H1 (cell line): ENCODE measurements at regions not wholly inside any gene's neighbourhood (a gene's known extent, or its start where the extent isn't known, plus 50 kb on each side); places are given as distances from the start of the nearest gene placed in this dataset.

Experiments
- CTCF ChIA-PET: fragments of 300-600 bp; sonication (Branson Sonifier 250); formaldehyde crosslinking; loops from one replicate; lab custom pipeline; 2021; ENCODE audit not compliant: partially characterized antibody; lab: Charles Lee
- POLR2A ChIA-PET: fragments of 300-600 bp; sonication (Branson Sonifier 250); formaldehyde crosslinking; loops from one replicate; lab custom pipeline; 2021; ENCODE audit warnings: inconsistent platforms; ENCODE audit not compliant: partially characterized antibody; lab: Charles Lee
- DNase-seq, 2 experiments: peaks; one replicate each; pipeline versions ENCODE4 v3.0.0 to v3.0.0-alpha.2; 2010 to 2022; ENCODE audit warnings: low spot score in 2 of 2, low read depth in 1 of 2, mixed read lengths in 1 of 2
- FAIRE-seq: peaks from 2 replicates; lab custom pipeline; 2011; peaks lifted over from hg19 to GRCh38; lab: Jason Lieb, UNC
- H2AFZ ChIP-seq: 2 replicates; pipeline ENCODE4 v1.8.1; 2012; ENCODE audit warnings: low read length, inconsistent platforms
- H2AK5ac ChIP-seq: 2 replicates; pipeline ENCODE4 v1.6.1; 2013; ENCODE audit warnings: low read depth, low read length
- H2BK120ac ChIP-seq: replicated peaks from 2 replicates; pipeline ENCODE3; 2013; ENCODE audit warnings: low read depth, low read length, inconsistent platforms
- H2BK12ac ChIP-seq: 2 replicates; pipeline ENCODE4 v1.6.1; 2013; ENCODE audit warnings: low read depth, low read length
- H2BK15ac ChIP-seq: 2 replicates; pipeline ENCODE4 v1.6.1; 2013; ENCODE audit warnings: low read length
- H2BK20ac ChIP-seq: 2 replicates; pipeline ENCODE4 v1.6.1; 2013; ENCODE audit warnings: low read length
- H2BK5ac ChIP-seq: 2 replicates; pipeline ENCODE4 v1.6.1; 2013; ENCODE audit warnings: low read depth, low read length
- H3K14ac ChIP-seq: 2 replicates; pipeline ENCODE4 v1.6.1; 2013; ENCODE audit warnings: inconsistent platforms; ENCODE audit not compliant: insufficient read length
- H3K18ac ChIP-seq: 2 replicates; pipeline ENCODE4 v1.6.1; 2013; ENCODE audit warnings: low read length; ENCODE audit errors: extremely low read depth
- H3K23ac ChIP-seq: 2 replicates; pipeline ENCODE4 v1.6.1; 2013; ENCODE audit warnings: inconsistent platforms; ENCODE audit not compliant: insufficient read length
- H3K23me2 ChIP-seq: 2 replicates; pipeline ENCODE4 v1.6.1; 2013; ENCODE audit warnings: low read depth, low read length
- H3K27ac ChIP-seq: 2 replicates; pipeline ENCODE4 v1.6.1; 2011; ENCODE audit warnings: low read depth, low read length, inconsistent platforms
- H3K27me3 ChIP-seq, 4 experiments: replicated peaks in 1 of 4; 1 replicate in 1 of 4; 2 replicates in 3 of 4; pipeline versions ENCODE4 v1.6.1 to v1.8.1; 2011 to 2013; ENCODE audit warnings: low read length in 3 of 4, mild to moderate bottlenecking in 3 of 4, inconsistent platforms in 2 of 4, mixed read lengths in 2 of 4, moderate library complexity in 1 of 4; ENCODE audit not compliant: control insufficient read depth in 3 of 4, insufficient read depth in 3 of 4; ENCODE audit errors: extremely low read depth in 1 of 4
- H3K36me3 ChIP-seq, 4 experiments: 2 replicates each; pipeline versions ENCODE4 v1.6.1 to v1.8.1; 2011 to 2013; ENCODE audit warnings: mild to moderate bottlenecking in 4 of 4, low read length in 3 of 4, moderate library complexity in 2 of 4, control low read depth in 1 of 4, inconsistent platforms in 1 of 4; ENCODE audit not compliant: insufficient read depth in 4 of 4, control insufficient read depth in 2 of 4
- H3K4ac ChIP-seq: replicated peaks from 2 replicates; pipeline ENCODE3; 2013; ENCODE audit warnings: low read length, low read depth, mixed read lengths, inconsistent platforms; ENCODE audit not compliant: insufficient read length
- H3K4me1 ChIP-seq, 4 experiments: replicated peaks in 1 of 4; 1 replicate in 1 of 4; 2 replicates in 3 of 4; pipeline versions ENCODE4 v1.6.1 to v1.8.1; 2011 to 2013; ENCODE audit warnings: low read length in 3 of 4, inconsistent platforms in 2 of 4, mixed read lengths in 1 of 4; ENCODE audit not compliant: insufficient read depth in 4 of 4, control insufficient read depth in 3 of 4
- H3K4me2 ChIP-seq, 2 experiments: 2 replicates each; pipeline versions ENCODE4 v1.6.1 to v1.8.1; 2011 to 2013; ENCODE audit warnings: low read depth in 2 of 2, low read length in 2 of 2, control low read depth in 1 of 2, inconsistent platforms in 1 of 2, mild to moderate bottlenecking in 1 of 2; ENCODE audit not compliant: insufficient read depth in 1 of 2
- H3K4me3 ChIP-seq, 4 experiments: fragments of 200-600, 300-600 bp in 1 of 4; sonication (generic), shearing (Covaris generic), sonication (Bioruptor Twin) in 1 of 4; 2 replicates each; pipeline versions ENCODE4 v1.5.1 to v1.8.1; 2011 to 2016; ENCODE audit warnings: low read length in 4 of 4, low read depth in 3 of 4, control low read depth in 2 of 4, inconsistent platforms in 2 of 4, mild to moderate bottlenecking in 2 of 4, mixed read lengths in 1 of 4, moderate library complexity in 1 of 4; ENCODE audit not compliant: insufficient read depth in 2 of 4; ENCODE audit errors: extremely low read depth in 1 of 4
- H3K56ac ChIP-seq: replicated peaks from 2 replicates; pipeline ENCODE3; 2013; ENCODE audit warnings: low read depth, mild to moderate bottlenecking, mixed read lengths, low read length, inconsistent platforms; ENCODE audit not compliant: insufficient read length
- H3K79me1 ChIP-seq: 2 replicates; pipeline ENCODE4 v1.6.1; 2013; ENCODE audit warnings: low read depth, low read length, control low read depth
- H3K79me2 ChIP-seq, 2 experiments: 2 replicates each; pipeline versions ENCODE4 v1.6.1 to v1.8.1; 2012 to 2013; ENCODE audit warnings: low read length in 2 of 2, mild to moderate bottlenecking in 2 of 2, inconsistent platforms in 1 of 2; ENCODE audit not compliant: insufficient read depth in 2 of 2, control insufficient read depth in 1 of 2
- H3K9ac ChIP-seq, 4 experiments: replicated peaks in 1 of 4; 1 replicate in 1 of 4; 2 replicates in 3 of 4; pipeline versions ENCODE4 v1.6.1 to v1.8.1; 2011 to 2013; ENCODE audit warnings: low read depth in 3 of 4, low read length in 3 of 4, control low read depth in 2 of 4, mild to moderate bottlenecking in 2 of 4, moderate library complexity in 2 of 4, inconsistent platforms in 1 of 4; ENCODE audit errors: extremely low read depth in 1 of 4
- H3K9me3 ChIP-seq, 2 experiments: 2 replicates each; pipeline versions ENCODE4 v1.6.1 to v1.8.1; 2012 to 2013; ENCODE audit warnings: mild to moderate bottlenecking in 2 of 2, moderate library complexity in 2 of 2, control low read depth in 1 of 2, inconsistent platforms in 1 of 2, low read depth in 1 of 2, low read length in 1 of 2, mixed read lengths in 1 of 2; ENCODE audit not compliant: insufficient read depth in 2 of 2
- H4K20me1 ChIP-seq, 2 experiments: replicated peaks in 1 of 2; 2 replicates each; pipeline versions ENCODE3 to v1.8.1; 2011 to 2013; ENCODE audit warnings: inconsistent platforms in 2 of 2, low read length in 2 of 2, mild to moderate bottlenecking in 1 of 2; ENCODE audit not compliant: insufficient read depth in 2 of 2, control insufficient read depth in 1 of 2
- H4K5ac ChIP-seq: 2 replicates; pipeline ENCODE4 v1.6.1; 2013; ENCODE audit warnings: low read length, low read depth, mixed read lengths, inconsistent platforms; ENCODE audit not compliant: insufficient read length
- H4K8ac ChIP-seq: 2 replicates; pipeline ENCODE4 v1.8.0; 2013; ENCODE audit warnings: mild to moderate bottlenecking, moderate library complexity, low read length, inconsistent platforms; ENCODE audit not compliant: insufficient read depth; ENCODE audit errors: extremely low read depth
- H4K91ac ChIP-seq: replicated peaks from 2 replicates; pipeline ENCODE3; 2013; ENCODE audit warnings: low read length, mixed read lengths, inconsistent platforms; ENCODE audit not compliant: insufficient read length
- BRCA1 ChIP-seq: IDR thresholded peaks from 2 replicates; pipeline ENCODE4 v1.6.1; 2012; ENCODE audit warnings: low read depth, low read length, improper control_type of control experiment
- CBX8 ChIP-seq: fragments of 300-800, 300-1000 bp; sonication (generic); IDR thresholded peaks from 2 replicates; pipeline ENCODE4 v1.7.1; 2016; ENCODE audit warnings: low read depth, low read length, borderline replicate concordance
- CHD2 ChIP-seq: IDR thresholded peaks from 2 replicates; pipeline ENCODE4 v1.6.1; 2012; ENCODE audit warnings: low read length, improper control_type of control experiment
- CREB1 ChIP-seq: IDR thresholded peaks from 2 replicates; pipeline ENCODE4 v1.6.1; 2012; ENCODE audit warnings: inconsistent platforms
- CTBP2 ChIP-seq: IDR thresholded peaks from 2 replicates; pipeline ENCODE4 v1.7.0; 2011; ENCODE audit warnings: borderline replicate concordance, mild to moderate bottlenecking, moderate library complexity, mixed read lengths, low read length; ENCODE audit not compliant: insufficient read depth, insufficient read length
- EZH2 ChIP-seq: fragments of 200-600 bp; sonication (generic); IDR thresholded peaks from 2 replicates; pipeline ENCODE4 v1.7.1; 2012; ENCODE audit warnings: low read depth, mild to moderate bottlenecking, moderate library complexity, low read length, inconsistent platforms; ENCODE audit not compliant: severe bottlenecking
- JUN ChIP-seq: IDR thresholded peaks from 2 replicates; pipeline ENCODE4 v1.6.1; 2011; ENCODE audit warnings: low read depth, mild to moderate bottlenecking, improper control_type of control experiment, low read length
- NRF1 ChIP-seq: IDR thresholded peaks from 2 replicates; pipeline ENCODE4 v1.6.1; 2011; ENCODE audit warnings: mild to moderate bottlenecking, low read depth, low read length, improper control_type of control experiment
- PHF8 ChIP-seq: fragments of 200-600 bp; sonication (generic); conservative IDR thresholded peaks from 2 replicates; pipeline ENCODE4 v1.7.1; 2012; ENCODE audit warnings: low read depth, mild to moderate bottlenecking, inconsistent platforms, low read length, moderate library complexity
- RAD21 ChIP-seq, 2 experiments: IDR thresholded peaks in 1 of 2; conservative IDR thresholded peaks in 1 of 2; 2 replicates each; pipeline ENCODE4 v1.6.1; 2011; ENCODE audit warnings: low read depth in 2 of 2, low read length in 2 of 2, improper control_type of control experiment in 1 of 2, inconsistent platforms in 1 of 2, mild to moderate bottlenecking in 1 of 2, moderate library complexity in 1 of 2
- RXRA ChIP-seq: IDR thresholded peaks from 2 replicates; pipeline ENCODE4 v1.6.1; 2011; ENCODE audit warnings: low read depth, mild to moderate bottlenecking, low read length, moderate library complexity; ENCODE audit not compliant: insufficient read depth
- WGBS, 2 experiments: shearing (Covaris generic) in 1 of 2; methylation state at CpG; one replicate each; pipeline versions ENCODE4 v1.1.6 to v1.1.7; 2013 to 2015; ENCODE audit warnings: low lambda C conversion rate in 2 of 2, mixed read lengths in 2 of 2, inconsistent platforms in 1 of 2, low coverage in 1 of 2, missing lambda C conversion rate in 1 of 2; ENCODE audit not compliant: insufficient replicate concordance in 2 of 2, insufficient coverage in 1 of 2, insufficient read length in 1 of 2; ENCODE audit errors: extremely low coverage in 1 of 2, missing lambda C conversion rate in 1 of 2; 5-methylcytosine and 5-hydroxymethylcytosine counted together
- TF ChIP-seq, protein P1 (sequence below): IDR thresholded peaks from 2 replicates; pipeline ENCODE4 v1.6.1; 2011; ENCODE audit warnings: low read depth, mild to moderate bottlenecking, low read length; ENCODE audit not compliant: insufficient read depth
- TF ChIP-seq, protein P2 (sequence below): IDR thresholded peaks from 2 replicates; pipeline ENCODE4 v1.6.1; 2011; ENCODE audit warnings: low read length, improper control_type of control experiment

DNA sequence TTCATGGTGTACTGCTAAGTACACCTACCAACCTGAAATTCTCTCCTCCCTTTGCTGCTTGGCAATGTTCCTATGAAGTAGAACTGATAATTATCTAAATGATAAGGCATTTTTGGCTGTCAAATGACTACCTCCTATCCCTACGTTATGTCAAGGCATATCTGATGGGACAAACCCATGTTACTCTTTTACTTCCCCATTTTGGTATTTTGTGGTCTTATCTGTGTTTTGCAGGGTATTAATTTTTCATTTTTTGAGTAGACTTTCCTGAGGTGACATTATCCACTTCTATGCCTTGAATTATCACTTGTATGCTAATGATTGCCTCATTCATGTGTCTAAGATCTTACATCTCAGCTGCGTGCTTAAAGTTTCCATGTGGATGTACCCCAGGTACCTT is 499.6 kb upstream of the B3GALT2 start:
- Histone ChIP-seq H3K14ac (no peak overlapping the region), H3K79me1 (no peaks in the 10 kb centered on the region), H2BK12ac (no peak overlapping the region), H2BK20ac (no peak overlapping the region), H2BK120ac (no peak overlapping the region), H3K23me2 (peaks cover 2% of the 10 kb centered on the region; the same call in 1 of the 2 replicates), H3K36me3 (no peaks in the 10 kb centered on the region), H3K23ac (no peak overlapping the region), H3K79me2 (no peaks in the 10 kb centered on the region), H4K91ac (no peak overlapping the region), H3K4me2 (no peak overlapping the region), H4K5ac (no peak overlapping the region), H3K18ac (no peak overlapping the region), H4K20me1 (no peaks in the 10 kb centered on the region), H3K9ac (no peak overlapping the region), H2BK15ac (no peak overlapping the region), H3K27me3 (no peaks in the 10 kb centered on the region), H3K4ac (no peak overlapping the region), H3K9me3 (no peaks in the 10 kb centered on the region), H3K27ac (no peak overlapping the region), H3K4me3 (no peak overlapping the region), H3K4me1 (no peaks in the 10 kb centered on the region), H4K8ac (no peak overlapping the region), H2AK5ac (no peak overlapping the region), H2AFZ (no peak overlapping the region), H3K56ac (no peak overlapping the region), H2BK5ac (no peak overlapping the region)
- ChIA-PET POLR2A (no interaction called here), CTCF (no interaction called here)
- no peak for FAIRE-seq
- no peak for DNase-seq
- WGBS, 2 experiments = 94% methylated on average over 2 of the region's 2 CpGs; no CpG with 5 or more reads in 1 of the 2 experiments
- TF ChIP-seq CREB1 = no peak
- no peak for TF ChIP-seq CHD2
- TF ChIP-seq, protein P1, sequence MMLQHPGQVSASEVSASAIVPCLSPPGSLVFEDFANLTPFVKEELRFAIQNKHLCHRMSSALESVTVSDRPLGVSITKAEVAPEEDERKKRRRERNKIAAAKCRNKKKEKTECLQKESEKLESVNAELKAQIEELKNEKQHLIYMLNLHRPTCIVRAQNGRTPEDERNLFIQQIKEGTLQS = no peak
- no peak for TF ChIP-seq BRCA1
- TF ChIP-seq CBX8 = no peak
- no peak for TF ChIP-seq JUN
- TF ChIP-seq, protein P2, sequence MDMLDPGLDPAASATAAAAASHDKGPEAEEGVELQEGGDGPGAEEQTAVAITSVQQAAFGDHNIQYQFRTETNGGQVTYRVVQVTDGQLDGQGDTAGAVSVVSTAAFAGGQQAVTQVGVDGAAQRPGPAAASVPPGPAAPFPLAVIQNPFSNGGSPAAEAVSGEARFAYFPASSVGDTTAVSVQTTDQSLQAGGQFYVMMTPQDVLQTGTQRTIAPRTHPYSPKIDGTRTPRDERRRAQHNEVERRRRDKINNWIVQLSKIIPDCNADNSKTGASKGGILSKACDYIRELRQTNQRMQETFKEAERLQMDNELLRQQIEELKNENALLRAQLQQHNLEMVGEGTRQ = no peak
- no peak for TF ChIP-seq RAD21 (IDR thresholded peaks at IDR 0.05 in 1 of 2, conservative IDR thresholded peaks at IDR 0.05 in 1 of 2; ENCODE audit: low read depth in 2 of 2, low read length in 2 of 2)
- no peak for TF ChIP-seq EZH2
- TF ChIP-seq CTBP2 = no peak
- no peak for TF ChIP-seq PHF8
- no peak for TF ChIP-seq NRF1
- TF ChIP-seq RXRA = no peak
